ENCODE measurements at regions not wholly inside any gene's neighbourhood (a gene's known extent, or its start where the extent isn't known, plus 50 kb on each side); places are given as distances from the start of the nearest gene placed in this dataset.
A peak's percentile ranks its signal among the peaks of the same experiment; 100 is the strongest.

- no peaks in the 10 kb centered on the region for H3K4me1 Mint-ChIP-seq
- DNase-seq = no peak
- Histone ChIP-seq H3K27ac (ENCODE audit: low read length) (no peak overlapping the region), H3K9me3 (no peaks in the 10 kb centered on the region), H3K4me3 (ENCODE audit: control insufficient read depth in 1 of 2, extremely low read depth in 1 of 2, low read length in 1 of 2) (no peak overlapping the region), H3K27me3 (replicated peaks in 1 of 2; ENCODE audit: control insufficient read depth in 2 of 2, extremely low read depth in 1 of 2, insufficient read depth in 2 of 2, low read length in 1 of 2) (no peaks in the 10 kb centered on the region), H3K4me1 (ENCODE audit: control insufficient read depth in 1 of 2, extremely low read depth in 1 of 2, insufficient read depth in 2 of 2, low read length in 2 of 2) (no peaks in the 10 kb centered on the region), H3K36me3 (ENCODE audit: control insufficient read depth in 2 of 2, extremely low read depth in 1 of 2, insufficient read depth in 1 of 2, low read length in 1 of 2) (no peaks in the 10 kb centered on the region)
- H3K9me3 Mint-ChIP-seq = peaks cover 10 to 25% (median 14%) of the 10 kb centered on the region in 3 donors
- no peaks in the 10 kb centered on the region for H3K36me3 Mint-ChIP-seq
- ATAC-seq (replicated peaks in 1 of 4) = no peak
- no peaks in the 10 kb centered on the region for H3K27me3 Mint-ChIP-seq
- ChIA-PET CTCF (no interaction called here), POLR2A (no interaction called here)
- H3K27ac Mint-ChIP-seq = no peak overlapping the region
- no peak overlapping the region for H3K4me3 Mint-ChIP-seq
- WGBS (ENCODE audit: insufficient coverage) = no CpG with 5 or more reads among the region's 2 CpGs
Observed at GRCh38 chr5:12413075-12413474, 508.8 kb upstream of the CTNND2 start.

GRCh38 chr5:12399868-12400267 is 495.6 kb upstream of the CTNND2 start:
- Histone ChIP-seq H3K36me3 (ENCODE audit: control insufficient read depth in 2 of 2, extremely low read depth in 1 of 2, insufficient read depth in 1 of 2, low read length in 1 of 2) (no peaks in the 10 kb centered on the region), H3K4me3 (ENCODE audit: control insufficient read depth in 1 of 2, extremely low read depth in 1 of 2, low read length in 1 of 2) (no peak overlapping the region), H3K27me3 (replicated peaks in 1 of 2; ENCODE audit: control insufficient read depth in 2 of 2, extremely low read depth in 1 of 2, insufficient read depth in 2 of 2, low read length in 1 of 2) (no peaks in the 10 kb centered on the region), H3K9me3 (no peaks in the 10 kb centered on the region), H3K4me1 (ENCODE audit: control insufficient read depth in 1 of 2, extremely low read depth in 1 of 2, insufficient read depth in 2 of 2, low read length in 2 of 2) (no peaks in the 10 kb centered on the region), H3K27ac (ENCODE audit: low read length) (no peak overlapping the region)
- ChIA-PET CTCF (no interaction called here), POLR2A (no interaction called here)
- DNase-seq (peak in 1 of 35 experiments; percentile 5), ATAC-seq (replicated peaks in 1 of 4) (no peak)
- Mint-ChIP-seq H3K9me3 (peaks cover 10 to 26% (median 11%) of the 10 kb centered on the region in 3 donors), H3K4me3 (no peak overlapping the region), H3K36me3 (no peaks in the 10 kb centered on the region), H3K27ac (no peak overlapping the region), H3K4me1 (peaks cover 0 to 2% (median 1%) of the 10 kb centered on the region in 3 donors), H3K27me3 (no peaks in the 10 kb centered on the region)
- no CpG with 5 or more reads among the region's 2 CpGs for WGBS (ENCODE audit: insufficient coverage)

- Histone ChIP-seq H3K4me3 (ENCODE audit: control insufficient read depth in 1 of 2, extremely low read depth in 1 of 2, low read length in 1 of 2) (no peak overlapping the region), H3K27ac (ENCODE audit: low read length) (no peak overlapping the region), H3K27me3 (replicated peaks in 1 of 2; ENCODE audit: control insufficient read depth in 2 of 2, extremely low read depth in 1 of 2, insufficient read depth in 2 of 2, low read length in 1 of 2) (no peaks in the 10 kb centered on the region), H3K36me3 (ENCODE audit: control insufficient read depth in 2 of 2, extremely low read depth in 1 of 2, insufficient read depth in 1 of 2, low read length in 1 of 2) (no peaks in the 10 kb centered on the region), H3K4me1 (ENCODE audit: control insufficient read depth in 1 of 2, extremely low read depth in 1 of 2, insufficient read depth in 2 of 2, low read length in 2 of 2) (no peaks in the 10 kb centered on the region), H3K9me3 (no peaks in the 10 kb centered on the region)
- H3K27ac Mint-ChIP-seq = no peak overlapping the region
- POLR2A ChIA-PET = no interaction called here
- peaks cover 5 to 9% (median 6%) of the 10 kb centered on the region in 3 donors for H3K9me3 Mint-ChIP-seq
- H3K27me3 Mint-ChIP-seq = no peaks in the 10 kb centered on the region
- DNase-seq (no peak), ATAC-seq (replicated peaks in 1 of 4) (no peak)
- 60% methylated on average over 1 of the region's 1 CpG for WGBS (ENCODE audit: insufficient coverage)
- H3K4me3 Mint-ChIP-seq = no peak overlapping the region
- H3K4me1 Mint-ChIP-seq = no peaks in the 10 kb centered on the region
- CTCF ChIA-PET = no interaction called here
- no peaks in the 10 kb centered on the region for H3K36me3 Mint-ChIP-seq
Observed at GRCh38 chr5:12392246-12392645, 488.0 kb upstream of the CTNND2 start.

- no peak for ATAC-seq (replicated peaks in 1 of 4)
- Histone ChIP-seq H3K4me3 (ENCODE audit: control insufficient read depth in 1 of 2, extremely low read depth in 1 of 2, low read length in 1 of 2) (no peak overlapping the region), H3K27ac (ENCODE audit: low read length) (no peak overlapping the region), H3K27me3 (replicated peaks in 1 of 2; ENCODE audit: control insufficient read depth in 2 of 2, extremely low read depth in 1 of 2, insufficient read depth in 2 of 2, low read length in 1 of 2) (no peaks in the 10 kb centered on the region), H3K36me3 (ENCODE audit: control insufficient read depth in 2 of 2, extremely low read depth in 1 of 2, insufficient read depth in 1 of 2, low read length in 1 of 2) (no peaks in the 10 kb centered on the region), H3K4me1 (ENCODE audit: control insufficient read depth in 1 of 2, extremely low read depth in 1 of 2, insufficient read depth in 2 of 2, low read length in 2 of 2) (no peaks in the 10 kb centered on the region), H3K9me3 (no peaks in the 10 kb centered on the region)
- Mint-ChIP-seq H3K27me3 (no peaks in the 10 kb centered on the region), H3K27ac (no peak overlapping the region), H3K36me3 (no peaks in the 10 kb centered on the region), H3K9me3 (peaks cover 29 to 33% (median 31%) of the 10 kb centered on the region in 3 donors), H3K4me3 (no peak overlapping the region), H3K4me1 (no peaks in the 10 kb centered on the region)
- no peak for DNase-seq
- POLR2A ChIA-PET = no interaction called here
- 46% methylated on average over 1 of the region's 1 CpG for WGBS (ENCODE audit: insufficient coverage)
- CTCF ChIA-PET = no interaction called here
Observed at GRCh38 chr5:12385095-12385494, 480.8 kb upstream of the CTNND2 start.

GRCh38 chr5:12384005-12384404 is 479.8 kb upstream of the CTNND2 start:
- DNase-seq (no peak), ATAC-seq (replicated peaks in 1 of 4) (no peak)
- Mint-ChIP-seq H3K9me3 (peaks cover 32 to 37% (median 34%) of the 10 kb centered on the region in 3 donors), H3K4me3 (no peak overlapping the region), H3K4me1 (no peaks in the 10 kb centered on the region), H3K27me3 (no peaks in the 10 kb centered on the region), H3K27ac (no peak overlapping the region), H3K36me3 (no peaks in the 10 kb centered on the region)
- H3K36me3 ChIP-seq (ENCODE audit: control insufficient read depth in 2 of 2, extremely low read depth in 1 of 2, insufficient read depth in 1 of 2, low read length in 1 of 2) = no peaks in the 10 kb centered on the region
- H3K27me3 ChIP-seq (replicated peaks in 1 of 2; ENCODE audit: control insufficient read depth in 2 of 2, extremely low read depth in 1 of 2, insufficient read depth in 2 of 2, low read length in 1 of 2) = no peaks in the 10 kb centered on the region
- H3K9me3 ChIP-seq = no peaks in the 10 kb centered on the region
- 79% methylated on average over 4 of the region's 5 CpGs for WGBS (ENCODE audit: insufficient coverage)
- H3K27ac ChIP-seq (ENCODE audit: low read length) = no peak overlapping the region
- H3K4me1 ChIP-seq (ENCODE audit: control insufficient read depth in 1 of 2, extremely low read depth in 1 of 2, insufficient read depth in 2 of 2, low read length in 2 of 2) = no peaks in the 10 kb centered on the region
- H3K4me3 ChIP-seq (ENCODE audit: control insufficient read depth in 1 of 2, extremely low read depth in 1 of 2, low read length in 1 of 2) = no peak overlapping the region
- ChIA-PET POLR2A (no interaction called here), CTCF (no interaction called here)

GRCh38 chr5:12367973-12368372 is 463.7 kb upstream of the CTNND2 start:
- ChIA-PET CTCF (no interaction called here), POLR2A (no interaction called here)
- Mint-ChIP-seq H3K27ac (no peak overlapping the region), H3K36me3 (no peaks in the 10 kb centered on the region), H3K4me3 (no peak overlapping the region), H3K27me3 (no peaks in the 10 kb centered on the region), H3K9me3 (peaks cover 10 to 23% (median 15%) of the 10 kb centered on the region in 3 donors), H3K4me1 (no peaks in the 10 kb centered on the region)
- no peak overlapping the region for H3K27ac ChIP-seq (ENCODE audit: low read length)
- no peak overlapping the region for H3K4me3 ChIP-seq (ENCODE audit: control insufficient read depth in 1 of 2, extremely low read depth in 1 of 2, low read length in 1 of 2)
- ATAC-seq (replicated peaks in 1 of 4) (no peak), DNase-seq (no peak)
- 86% methylated on average over 1 of the region's 4 CpGs for WGBS (ENCODE audit: insufficient coverage)
- H3K9me3 ChIP-seq = no peaks in the 10 kb centered on the region
- no peaks in the 10 kb centered on the region for H3K4me1 ChIP-seq (ENCODE audit: control insufficient read depth in 1 of 2, extremely low read depth in 1 of 2, insufficient read depth in 2 of 2, low read length in 2 of 2)
- H3K36me3 ChIP-seq (ENCODE audit: control insufficient read depth in 2 of 2, extremely low read depth in 1 of 2, insufficient read depth in 1 of 2, low read length in 1 of 2) = no peaks in the 10 kb centered on the region
- no peaks in the 10 kb centered on the region for H3K27me3 ChIP-seq (replicated peaks in 1 of 2; ENCODE audit: control insufficient read depth in 2 of 2, extremely low read depth in 1 of 2, insufficient read depth in 2 of 2, low read length in 1 of 2)

- no peak for DNase-seq
- no peaks in the 10 kb centered on the region for H3K36me3 Mint-ChIP-seq
- H3K9me3 Mint-ChIP-seq = peaks cover 11 to 26% (median 20%) of the 10 kb centered on the region in 3 donors
- no peaks in the 10 kb centered on the region for H3K4me1 ChIP-seq (ENCODE audit: control insufficient read depth in 1 of 2, extremely low read depth in 1 of 2, insufficient read depth in 2 of 2, low read length in 2 of 2)
- ChIA-PET POLR2A (no interaction called here), CTCF (no interaction called here)
- no peaks in the 10 kb centered on the region for H3K27me3 Mint-ChIP-seq
- no CpG with 5 or more reads among the region's 1 CpG for WGBS (ENCODE audit: insufficient coverage)
- H3K36me3 ChIP-seq (ENCODE audit: control insufficient read depth in 2 of 2, extremely low read depth in 1 of 2, insufficient read depth in 1 of 2, low read length in 1 of 2) = no peaks in the 10 kb centered on the region
- no peak overlapping the region for H3K4me3 Mint-ChIP-seq
- H3K27me3 ChIP-seq (replicated peaks in 1 of 2; ENCODE audit: control insufficient read depth in 2 of 2, extremely low read depth in 1 of 2, insufficient read depth in 2 of 2, low read length in 1 of 2) = no peaks in the 10 kb centered on the region
- H3K4me1 Mint-ChIP-seq = no peaks in the 10 kb centered on the region
- ATAC-seq (replicated peaks in 1 of 4) = no peak
- no peak overlapping the region for H3K27ac ChIP-seq (ENCODE audit: low read length)
- H3K27ac Mint-ChIP-seq = no peak overlapping the region
- H3K4me3 ChIP-seq (ENCODE audit: control insufficient read depth in 1 of 2, extremely low read depth in 1 of 2, low read length in 1 of 2) = no peak overlapping the region
- no peaks in the 10 kb centered on the region for H3K9me3 ChIP-seq
Observed at GRCh38 chr5:12360218-12360617, 456.0 kb upstream of the CTNND2 start.
